GM12878 (cell line): ENCODE measurements at regions not wholly inside any gene's neighbourhood (a gene's known extent, or its start where the extent isn't known, plus 50 kb on each side); places are given as distances from the start of the nearest gene placed in this dataset.

Source experiments
- ATF7 ChIP-seq: fragments of 450-650 bp; IDR thresholded peaks from 2 replicates; pipeline ENCODE4 v1.6.1; 2016; ENCODE audit warnings: low read depth, mild to moderate bottlenecking
- BCL11A ChIP-seq: IDR thresholded peaks from 2 replicates; pipeline ENCODE4 v1.6.1; 2011; ENCODE audit warnings: low read depth, low read length
- BMI1 ChIP-seq: fragments of 450-650 bp; IDR thresholded peaks from 2 replicates; pipeline ENCODE4 v1.6.1; 2016; ENCODE audit warnings: mild to moderate bottlenecking, moderate library complexity, borderline replicate concordance
- CTCF ChIP-seq, 3 experiments: IDR thresholded peaks in 2 of 3; conservative IDR thresholded peaks in 1 of 3; 2 replicates each; pipeline ENCODE4 v1.5.1; 2011; ENCODE audit warnings: low read depth in 3 of 3, low read length in 3 of 3, mild to moderate bottlenecking in 3 of 3, control low read depth in 2 of 3, moderate library complexity in 2 of 3, inconsistent platforms in 1 of 3, mixed read lengths in 1 of 3; ENCODE audit not compliant: control insufficient read depth in 2 of 3, insufficient read depth in 1 of 3; ENCODE audit errors: extremely low read depth in 1 of 3
- SUPT20H ChIP-seq: IDR thresholded peaks from 2 replicates; pipeline ENCODE4 v1.6.1; 2011; ENCODE audit warnings: low read depth, mild to moderate bottlenecking, low read length, moderate library complexity, borderline replicate concordance; ENCODE audit not compliant: control insufficient read depth
- ZNF622 ChIP-seq: fragments of 450-650 bp; IDR thresholded peaks from 2 replicates; pipeline ENCODE4 v1.6.1; 2017; ENCODE audit warnings: mild to moderate bottlenecking, inconsistent platforms

GRCh38 chr9:14497476-14497875 is 183.5 kb upstream of the NFIB start:
- TF ChIP-seq ZNF622 (no peak), ATF7 (no peak), SUPT20H (no peak), CTCF (IDR thresholded peaks at IDR 0.05 in 2 of 3, conservative IDR thresholded peaks at IDR 0.05 in 1 of 3; ENCODE audit: control insufficient read depth in 2 of 3, extremely low read depth in 1 of 3, insufficient read depth in 1 of 3, low read depth in 3 of 3, low read length in 3 of 3) (no peak), BMI1 (no peak), BCL11A (no peak)
